DMS53 (cell line): ENCODE measurements at regions not wholly inside any gene's neighbourhood (a gene's known extent, or its start where the extent isn't known, plus 50 kb on each side); places are given as distances from the start of the nearest gene placed in this dataset.

Experiments used
- DNase-seq: peaks from one replicate; lab custom pipeline; 2025; lab: John Stamatoyannopoulos, UW

DNA sequence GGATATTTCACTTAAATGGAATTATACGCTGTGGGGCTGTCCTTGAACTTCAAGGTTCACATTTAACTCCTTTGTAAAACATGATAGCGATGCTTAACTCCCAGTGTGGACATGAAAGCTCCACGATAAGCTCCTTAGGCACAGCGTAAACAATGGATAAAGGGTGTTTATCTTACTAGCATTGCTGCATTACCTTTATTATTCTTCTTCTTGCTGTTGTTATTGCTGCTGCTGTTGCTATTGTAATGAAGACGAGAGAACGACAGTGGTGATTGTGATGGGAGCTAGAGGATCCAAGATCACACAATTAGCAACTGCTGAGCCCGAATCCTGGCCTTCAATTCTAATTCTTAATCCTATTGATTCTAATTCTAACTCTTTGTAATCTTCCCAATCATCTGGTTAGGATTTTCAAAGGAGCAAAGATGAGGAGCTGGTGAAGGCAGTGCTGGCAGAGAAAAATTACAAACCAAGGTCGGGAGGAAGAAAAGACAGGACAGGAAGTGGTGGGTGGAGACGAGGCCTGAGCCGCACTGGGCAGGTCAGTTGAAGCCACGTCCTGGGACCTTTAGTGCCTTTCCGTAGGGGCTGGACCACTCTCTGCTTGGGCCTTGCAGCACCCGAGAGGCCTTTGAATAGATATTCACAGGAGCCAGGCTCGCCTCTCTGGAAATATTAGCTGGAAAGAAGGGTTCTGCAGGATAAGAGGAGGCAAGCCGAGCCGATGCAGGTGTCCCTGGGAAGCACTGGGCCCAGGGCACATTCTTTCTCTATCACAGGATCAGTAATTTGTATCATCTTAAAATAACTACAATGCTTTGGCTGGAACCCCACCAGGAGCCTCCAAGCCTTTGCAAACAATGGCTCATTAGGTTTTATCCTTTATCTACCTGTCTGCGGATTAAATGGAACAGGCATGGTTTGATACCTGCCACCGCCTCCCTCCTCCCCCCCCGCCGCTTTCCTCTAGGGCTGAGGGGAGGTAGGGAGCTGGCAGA is 571.6 kb downstream of the AJAP1 start:
- DNase-seq = no peak

DNA sequence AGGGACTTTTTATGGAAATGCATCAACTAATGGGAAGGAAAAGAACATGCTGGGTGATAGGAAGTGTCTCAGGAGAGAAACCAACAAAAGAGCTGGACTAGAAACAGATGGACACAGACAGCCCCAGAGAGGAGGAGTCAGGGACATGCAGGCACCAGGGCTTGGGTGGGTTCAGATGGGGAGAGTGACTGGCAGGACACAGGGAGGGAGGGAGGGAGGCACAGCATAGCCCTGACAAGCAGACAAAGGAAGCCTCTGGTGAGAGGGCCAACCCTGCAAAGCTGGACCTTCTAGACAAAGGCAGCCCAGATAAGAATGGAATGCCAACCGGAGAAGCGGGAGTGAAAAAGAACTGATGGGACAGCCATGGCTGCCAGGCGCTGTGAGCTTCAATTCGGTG is 568.8 kb downstream of the AJAP1 start:
- DNase-seq = no peak

DNA sequence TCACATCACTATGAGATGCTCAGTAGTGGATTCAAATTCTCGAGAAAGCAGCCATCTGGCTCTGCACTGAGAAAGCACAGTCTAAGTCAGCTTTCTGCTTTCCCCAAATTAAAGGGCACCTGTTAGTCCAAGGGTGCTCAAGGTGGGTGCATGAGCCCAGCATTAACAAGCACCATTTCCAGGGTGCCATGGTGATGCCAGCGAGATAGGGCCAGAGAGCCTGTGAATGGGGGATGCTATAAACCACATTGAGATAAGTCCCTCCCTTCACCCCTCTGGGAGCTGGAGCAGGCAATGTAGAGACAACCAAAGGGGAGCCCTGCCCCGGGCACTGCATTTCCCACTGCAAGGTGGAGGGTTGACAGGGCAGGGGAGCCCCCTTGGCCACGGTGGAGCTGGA is 568.2 kb downstream of the AJAP1 start:
- DNase-seq = no peak

DNA sequence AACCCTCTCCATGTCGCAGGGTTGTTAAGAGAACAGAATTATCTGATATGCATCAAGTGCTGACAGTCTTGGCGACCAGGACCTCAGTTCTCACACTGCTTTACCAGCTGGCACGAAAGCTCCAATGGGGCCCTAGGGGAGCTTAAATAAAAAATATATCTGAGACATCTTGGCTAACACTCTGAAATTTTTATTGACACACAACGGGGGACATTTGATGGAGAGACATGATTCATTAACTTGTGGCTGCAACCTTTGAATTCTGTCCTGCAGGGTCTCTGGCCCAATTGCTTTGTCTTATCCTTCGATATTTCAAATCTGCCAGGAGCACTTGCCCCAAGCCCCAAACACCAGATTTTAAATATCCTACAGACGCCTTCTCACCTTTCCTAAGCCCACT is 567.0 kb downstream of the AJAP1 start:
- no peak for DNase-seq

DNA sequence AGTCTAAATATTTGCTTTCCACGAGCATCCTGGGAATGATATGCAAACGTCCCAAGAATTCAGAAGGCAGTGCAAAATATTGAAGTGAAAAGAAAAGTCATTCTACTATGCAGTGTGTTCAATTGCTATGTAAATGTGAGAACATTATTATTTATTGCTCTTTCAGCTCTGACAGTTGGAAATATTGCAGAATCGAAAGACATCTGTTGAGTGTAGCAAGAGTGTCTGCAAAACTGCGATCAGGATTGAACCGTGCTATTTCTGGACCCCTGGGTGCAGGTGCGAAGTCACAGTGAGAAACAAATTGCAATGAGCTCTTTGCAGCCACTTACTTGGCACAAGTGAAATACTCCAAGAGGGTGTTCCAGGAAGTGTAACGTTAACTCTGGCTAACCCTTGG is 566.4 kb downstream of the AJAP1 start:
- DNase-seq = no peak

DNA sequence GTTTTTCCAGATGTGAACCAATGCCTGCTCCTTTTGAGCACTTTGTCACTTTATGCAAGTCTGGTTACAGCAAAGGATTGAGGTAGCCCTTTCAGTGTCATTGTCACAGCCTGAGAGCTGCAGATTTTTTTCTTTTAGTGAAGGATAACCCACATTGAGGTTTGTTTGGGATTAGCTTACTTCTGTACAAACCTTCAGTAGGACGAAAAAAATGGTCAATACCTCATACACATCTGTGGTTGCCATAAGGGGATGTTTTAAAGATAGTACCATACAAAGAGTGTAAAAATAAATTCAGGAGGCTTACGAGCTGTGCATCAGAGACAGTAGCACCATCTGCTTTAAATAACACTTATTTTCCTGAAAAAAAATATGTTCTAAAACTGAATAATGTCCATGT is 566.0 kb downstream of the AJAP1 start:
- no peak for DNase-seq

DNA sequence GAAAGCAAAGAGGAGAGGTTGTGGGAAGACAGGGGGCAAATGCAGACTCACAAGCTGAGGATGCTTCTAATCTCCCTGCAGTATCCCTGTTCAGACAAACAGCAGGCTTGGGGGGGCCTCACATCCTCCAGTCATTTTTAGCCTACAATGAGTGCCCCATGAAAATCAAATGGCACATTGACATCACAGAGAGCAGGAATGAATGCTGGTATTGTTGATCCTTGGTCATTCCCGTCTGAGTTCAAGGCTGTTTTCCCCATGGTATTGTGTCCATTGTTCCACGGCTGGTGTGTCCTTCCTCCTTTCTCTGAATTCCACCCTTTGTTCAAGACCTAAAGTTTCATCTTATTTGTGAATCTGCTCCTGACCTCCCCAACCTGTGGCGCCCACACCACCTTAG is 545.6 kb downstream of the AJAP1 start:
- DNase-seq = no peak

DNA sequence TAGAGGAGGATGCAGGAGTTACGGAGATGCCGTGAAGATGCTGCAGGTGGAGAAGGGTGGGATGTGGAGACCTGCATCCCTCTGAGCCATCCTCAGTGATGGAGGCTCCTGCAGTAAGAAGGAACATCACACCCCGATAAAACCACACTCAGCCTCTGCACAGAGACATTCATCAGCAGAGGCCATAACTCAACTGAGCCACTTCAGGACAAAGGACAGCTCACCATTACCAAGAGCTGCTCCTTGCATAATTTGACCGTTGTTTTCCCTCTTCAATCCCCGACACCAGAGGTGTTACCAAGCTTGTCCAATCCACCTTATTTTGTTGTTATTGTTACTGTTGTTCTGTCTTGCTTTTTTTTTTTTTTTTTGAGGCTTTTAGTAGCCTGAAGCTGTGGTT is 543.9 kb downstream of the AJAP1 start:
- DNase-seq = no peak

DNA sequence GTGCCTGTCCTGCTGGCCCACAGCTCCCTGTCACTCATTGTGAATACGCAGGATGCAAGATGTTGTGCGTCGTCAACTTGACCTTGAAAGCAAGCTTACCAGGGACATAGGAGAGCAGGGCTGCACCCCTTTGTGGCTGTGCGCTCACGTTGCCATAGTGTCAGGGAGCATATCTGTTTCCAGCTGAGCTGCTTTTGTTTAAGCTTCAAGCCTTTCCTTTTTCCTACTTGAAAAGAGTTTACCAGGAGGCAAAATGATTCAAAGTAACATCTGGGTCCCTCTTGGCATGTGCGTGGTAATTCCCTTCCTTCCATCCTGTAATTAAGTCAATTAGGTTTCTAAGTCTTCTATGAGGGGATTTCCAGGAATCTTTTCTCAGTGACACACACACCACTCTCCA is 537.1 kb downstream of the AJAP1 start:
- DNase-seq = no peak

DNA sequence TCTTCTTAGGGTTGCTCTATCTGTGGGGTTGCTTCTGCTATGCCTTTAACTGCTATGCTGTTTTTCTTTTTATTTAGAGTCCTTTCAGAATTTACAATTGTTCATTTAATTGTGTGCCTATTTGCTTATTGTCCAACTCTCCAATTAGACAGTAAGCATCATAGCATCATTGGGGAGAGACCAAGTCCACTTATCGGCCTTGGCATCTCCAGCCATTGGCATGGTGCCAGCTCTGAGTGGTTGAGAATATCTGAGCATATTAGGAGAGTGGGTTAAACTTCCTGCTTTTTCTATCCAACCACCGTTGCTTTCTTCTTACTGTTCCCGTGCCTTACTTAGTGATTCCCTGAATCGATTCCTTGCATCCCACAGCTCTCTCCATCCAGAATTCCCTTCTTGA is 535.0 kb downstream of the AJAP1 start:
- no peak for DNase-seq

DNA sequence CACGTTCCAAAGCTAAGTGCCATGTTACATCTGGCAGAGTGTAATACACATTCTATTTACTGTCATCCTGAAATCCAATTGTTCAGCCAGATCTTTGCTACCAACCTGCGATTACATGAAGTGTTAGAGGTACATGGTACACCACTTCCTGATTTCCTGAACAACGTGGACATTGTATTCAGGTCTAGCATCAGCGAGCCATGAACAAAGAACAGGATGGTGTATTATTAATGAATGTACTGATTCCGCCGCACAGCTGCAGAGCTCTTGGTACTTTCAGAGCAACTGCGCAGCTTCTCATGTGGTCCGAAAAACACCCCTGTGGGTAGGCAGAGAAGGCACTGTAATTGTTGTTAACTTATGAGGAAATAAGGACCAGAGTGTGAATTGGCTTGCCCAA is 511.4 kb downstream of the AJAP1 start:
- DNase-seq = no peak

DNA sequence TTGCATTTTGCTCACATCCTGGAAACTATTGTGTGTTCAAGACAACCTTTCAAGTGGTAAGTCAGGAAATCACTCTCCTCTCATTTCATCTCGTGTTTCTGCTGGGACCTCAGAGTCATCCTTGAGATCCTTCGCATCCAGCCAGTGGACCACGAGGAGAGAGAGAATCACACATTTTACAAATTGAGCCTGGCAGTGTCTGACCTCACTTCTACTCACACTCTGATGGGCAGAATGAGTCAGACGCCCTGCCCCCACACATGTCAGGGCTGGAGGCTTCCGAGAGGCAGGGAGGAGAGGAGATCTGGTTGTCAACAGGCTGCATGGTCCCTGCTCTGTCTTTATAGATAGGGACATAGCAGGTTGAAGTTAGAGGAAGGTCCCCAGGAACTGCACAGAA is 509.7 kb downstream of the AJAP1 start:
- DNase-seq = no peak

DNA sequence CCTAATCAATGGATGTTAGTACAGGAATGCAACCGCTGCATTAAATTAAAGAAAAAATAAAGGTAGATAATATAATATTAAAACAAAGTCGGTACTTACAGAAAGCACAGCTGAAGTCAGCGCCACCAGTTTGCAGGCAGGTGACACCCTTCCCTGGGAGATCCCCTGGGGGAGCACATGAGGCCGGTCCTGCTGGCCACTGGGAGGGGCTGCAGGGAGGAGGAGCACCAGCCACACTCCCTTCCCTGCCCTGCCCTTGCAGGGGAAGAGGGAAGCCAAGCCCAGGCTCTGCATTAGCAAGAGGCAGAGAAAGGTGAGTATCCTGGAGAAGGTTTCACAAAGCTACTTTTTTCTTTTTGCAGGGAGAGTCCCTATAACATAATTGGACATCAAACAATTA is 507.0 kb downstream of the AJAP1 start:
- no peak for DNase-seq

DNA sequence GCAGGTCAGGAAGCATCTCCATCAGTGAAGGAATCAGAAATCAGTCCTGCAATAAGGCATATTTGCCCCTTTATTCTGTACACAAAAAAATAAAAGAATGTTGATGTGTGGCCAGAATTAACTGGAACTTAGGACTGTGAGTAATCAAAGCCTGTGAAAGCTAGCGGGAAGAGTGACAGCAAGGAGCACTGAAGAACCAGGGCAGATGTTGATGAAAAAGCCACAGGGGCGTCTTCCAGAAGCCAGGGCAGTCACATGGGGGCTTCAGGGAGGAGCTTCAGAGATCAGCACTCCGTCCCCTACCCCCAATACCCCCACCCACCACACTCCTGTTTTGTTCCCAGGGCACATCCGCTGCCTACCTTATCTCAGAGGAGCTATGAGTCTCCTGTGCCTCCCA is 502.8 kb downstream of the AJAP1 start:
- DNase-seq = no peak

DNA sequence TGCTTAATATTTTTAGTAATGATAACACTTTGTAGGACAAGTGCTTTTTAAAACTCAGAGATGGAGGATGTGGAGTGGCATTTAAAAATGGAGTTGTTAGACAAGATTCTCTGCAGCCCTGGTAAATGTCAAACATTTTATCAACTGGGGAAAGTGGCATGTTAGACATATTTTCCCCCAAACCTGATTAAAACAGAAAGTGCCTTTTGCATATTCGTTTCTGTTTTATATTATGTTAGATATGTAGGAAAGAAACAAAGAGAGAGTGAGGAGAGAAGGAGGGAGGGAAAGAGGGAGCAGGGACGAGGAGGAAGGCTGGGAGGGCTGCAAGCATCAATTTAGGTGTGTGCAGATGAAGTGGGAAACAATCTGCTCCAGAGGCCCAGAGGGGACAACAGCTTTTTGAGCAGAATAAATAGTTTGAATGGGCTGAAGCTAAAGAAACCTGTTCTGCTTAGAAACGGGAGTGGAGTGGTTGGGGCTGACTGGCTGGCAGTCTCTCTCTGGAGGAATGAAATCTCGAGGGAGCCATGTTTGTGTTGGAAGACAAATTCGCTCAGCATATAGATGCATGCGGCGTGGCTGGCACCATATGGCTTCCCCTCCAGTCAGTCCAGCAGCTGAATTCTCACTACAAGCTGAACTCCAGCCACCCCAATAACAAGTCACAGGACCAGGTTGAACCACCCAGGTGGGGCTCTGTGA is 502.2 kb downstream of the AJAP1 start:
- no peak for DNase-seq

DNA sequence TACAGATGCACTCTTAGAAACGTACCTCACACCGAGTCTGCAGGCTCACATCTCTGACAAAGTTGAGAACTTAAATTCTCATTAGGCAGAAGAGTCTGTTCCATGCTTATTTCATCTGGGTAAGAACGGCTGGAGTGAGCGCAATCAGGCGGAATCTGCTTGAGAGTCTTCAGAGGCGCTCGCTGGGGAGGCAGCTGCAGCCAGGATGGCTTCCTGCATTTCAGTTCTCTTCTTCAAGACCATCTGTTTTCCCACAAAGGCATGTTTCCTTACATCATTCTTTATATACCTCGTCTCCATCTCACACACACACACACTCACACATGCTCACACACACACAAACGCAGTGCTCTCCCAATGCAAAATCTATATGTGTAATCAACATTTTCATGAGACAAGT is 497.1 kb downstream of the AJAP1 start:
- no peak for DNase-seq

DNA sequence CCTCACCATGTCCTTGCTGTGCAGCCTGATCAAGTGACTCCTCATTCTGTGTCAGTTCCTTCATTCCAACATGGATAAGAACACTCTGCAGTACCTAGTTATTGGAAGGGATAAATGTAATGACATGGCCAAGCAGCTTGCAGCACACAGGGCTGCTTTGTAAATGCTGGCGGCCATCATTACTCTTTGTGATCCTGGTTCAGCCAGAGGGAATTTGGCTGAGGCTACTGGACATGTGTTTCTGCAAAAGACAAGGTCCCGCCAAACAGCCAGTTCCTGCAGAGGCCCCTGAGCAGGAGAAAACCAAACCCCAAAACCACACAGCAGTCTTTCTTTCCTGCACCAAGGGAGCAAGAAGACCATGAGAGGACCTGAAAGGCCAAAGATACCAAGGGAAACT is 495.8 kb downstream of the AJAP1 start:
- DNase-seq = no peak

DNA sequence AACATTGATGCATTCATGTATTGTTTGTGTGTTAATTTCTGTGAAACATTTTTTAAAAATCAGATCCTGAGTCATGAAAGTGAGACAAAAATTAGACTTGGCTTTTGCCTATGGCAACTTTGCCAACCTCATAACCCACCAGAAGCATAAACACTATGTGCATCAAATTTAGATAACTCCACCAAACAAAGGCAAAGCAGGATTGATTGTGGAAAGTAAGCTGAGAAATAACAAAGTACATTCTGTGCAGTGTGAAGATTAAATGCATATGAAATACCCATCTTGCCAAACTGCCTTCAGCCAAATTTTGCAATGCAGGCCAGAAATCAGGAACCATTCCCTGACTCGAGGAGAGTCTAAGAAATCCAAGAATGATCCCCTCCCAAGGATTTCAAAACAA is 493.4 kb downstream of the AJAP1 start:
- no peak for DNase-seq

DNA sequence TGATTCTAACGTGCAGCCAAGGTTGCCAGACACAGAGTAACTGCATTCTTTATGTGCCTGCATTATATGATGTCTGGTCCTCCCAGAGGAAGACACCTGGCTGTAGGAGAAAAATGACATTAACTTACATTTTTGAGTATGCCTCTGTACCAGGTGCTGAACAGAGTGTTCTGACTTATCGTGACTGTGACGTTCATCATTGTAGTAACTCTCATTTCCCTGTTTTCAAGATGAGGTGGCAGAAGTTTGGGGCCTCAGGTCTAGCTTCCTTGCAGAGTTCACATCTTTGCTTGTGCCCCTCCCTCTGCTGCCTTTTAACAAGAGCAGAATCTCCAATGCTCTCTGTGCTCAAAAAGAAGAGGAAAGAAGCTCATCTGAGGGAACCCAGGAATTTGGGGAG is 488.0 kb downstream of the AJAP1 start:
- no peak for DNase-seq

DNA sequence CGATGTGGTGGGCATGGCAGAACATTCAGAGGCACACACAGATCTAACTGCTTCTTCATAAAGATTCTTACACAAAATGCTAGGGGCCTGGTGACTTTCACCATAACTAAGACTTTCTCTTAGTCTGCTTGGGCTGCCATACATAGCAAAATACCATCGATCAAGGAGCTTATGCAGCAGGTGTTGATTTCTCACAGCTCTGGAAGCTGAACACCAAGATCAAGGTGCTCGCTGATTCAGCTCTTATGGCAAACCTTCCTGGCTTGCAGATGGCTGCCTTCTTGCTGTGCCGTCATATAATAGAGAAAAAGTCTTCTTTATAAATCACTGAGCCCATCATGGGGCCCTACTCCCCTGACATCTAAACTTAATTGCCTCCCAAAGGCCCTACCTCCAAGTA is 487.3 kb downstream of the AJAP1 start:
- no peak for DNase-seq

DNA sequence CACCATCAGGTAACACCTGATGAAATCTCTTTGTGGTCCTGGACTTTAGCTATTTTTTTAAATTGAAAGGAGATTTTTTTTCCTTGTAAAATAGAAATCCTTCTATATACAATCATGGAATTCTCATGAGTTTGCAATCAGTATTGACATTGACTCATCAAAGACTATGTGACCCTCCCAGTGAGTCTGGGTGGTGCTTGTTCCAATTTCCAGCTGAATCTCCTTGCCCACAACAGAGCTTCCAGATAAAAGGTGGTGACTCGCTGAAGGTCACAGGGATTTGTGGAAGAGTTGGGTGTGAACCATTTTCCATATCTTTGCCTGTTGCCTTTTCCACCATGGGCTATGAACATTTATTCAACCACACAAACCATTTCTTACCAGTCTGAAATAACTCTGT is 486.6 kb downstream of the AJAP1 start:
- no peak for DNase-seq

DNA sequence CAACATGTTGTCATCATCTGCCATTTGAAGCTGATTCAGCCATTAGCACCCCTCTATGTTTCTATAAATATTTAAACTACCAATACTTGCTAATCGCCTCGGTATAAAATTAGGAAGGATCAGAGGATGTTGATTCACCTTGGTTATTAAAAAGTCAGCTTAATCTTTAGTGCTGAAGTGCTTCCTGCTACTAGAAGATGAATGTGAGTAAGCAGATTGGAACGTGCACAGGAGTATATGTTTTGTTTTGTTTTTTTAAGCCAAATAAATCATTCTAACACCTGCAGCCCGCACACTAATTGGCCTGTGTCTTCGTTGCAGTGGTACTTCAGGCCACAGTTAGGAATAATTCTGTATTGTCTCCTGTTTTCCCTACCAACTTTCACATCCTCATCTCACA is 485.7 kb downstream of the AJAP1 start:
- DNase-seq = no peak

DNA sequence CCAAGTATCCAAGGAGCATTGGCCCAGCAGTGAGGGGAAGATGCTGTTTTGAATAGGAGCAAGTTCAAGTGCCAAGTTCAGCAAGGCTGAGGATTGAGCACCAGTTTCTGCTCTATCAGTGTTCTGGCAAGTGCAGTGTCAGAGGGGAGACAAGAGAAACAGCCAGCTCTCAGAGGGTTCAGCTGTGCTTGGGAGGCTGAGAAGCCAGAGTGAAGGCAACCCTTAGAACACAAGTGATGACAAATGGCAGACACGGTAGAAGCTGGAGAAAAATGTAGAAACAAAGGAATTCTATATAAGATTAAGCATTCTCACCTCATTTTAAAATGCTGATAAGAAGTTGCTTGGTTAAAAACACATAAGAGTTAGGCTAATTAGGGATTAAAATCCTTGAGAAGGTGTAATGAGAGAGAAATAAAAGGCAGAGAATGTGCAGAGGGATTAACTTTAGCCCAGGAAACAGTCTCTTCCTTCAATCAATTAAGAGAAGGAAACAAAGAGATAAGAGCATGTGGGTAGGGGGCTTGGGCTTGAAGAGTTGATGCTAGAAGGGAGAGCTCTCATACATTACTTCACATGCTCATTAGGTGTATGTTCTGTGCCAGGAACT is 475.4 kb downstream of the AJAP1 start:
- DNase-seq = no peak
